ENCODE measurements at regions not wholly inside any gene's neighbourhood (a gene's known extent, or its start where the extent isn't known, plus 50 kb on each side); places are given as distances from the start of the nearest gene placed in this dataset.
"Not testable (repeated sequence)": the region's sequence is repeated elsewhere in the genome, so short reads cannot be mapped to it uniquely, and the experiment has no call there.

DNA sequence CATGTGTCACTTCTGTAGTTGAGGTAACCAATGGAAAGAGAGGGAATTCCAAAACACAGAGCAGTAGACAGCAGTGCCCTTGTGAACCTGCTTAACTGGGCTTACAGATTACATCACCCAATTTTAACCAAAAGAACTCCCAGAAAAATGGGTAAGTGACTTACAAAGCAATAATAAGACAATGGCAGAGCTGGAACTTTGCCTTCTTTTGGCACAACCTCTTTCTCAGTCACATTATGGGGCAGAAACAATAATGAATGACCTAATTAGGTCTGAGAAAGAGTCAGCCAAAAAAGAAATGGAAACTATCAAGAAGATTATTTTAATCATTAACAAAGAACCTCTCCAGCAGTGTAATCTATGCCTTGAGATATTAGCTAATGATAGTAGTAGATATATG, 146.5 kb downstream of the SPATA31D1 start:
- Histone ChIP-seq H3K9me3 (no peaks in the 10 kb centered on the region), H3K27me3 (no peaks in the 10 kb centered on the region)

DNA sequence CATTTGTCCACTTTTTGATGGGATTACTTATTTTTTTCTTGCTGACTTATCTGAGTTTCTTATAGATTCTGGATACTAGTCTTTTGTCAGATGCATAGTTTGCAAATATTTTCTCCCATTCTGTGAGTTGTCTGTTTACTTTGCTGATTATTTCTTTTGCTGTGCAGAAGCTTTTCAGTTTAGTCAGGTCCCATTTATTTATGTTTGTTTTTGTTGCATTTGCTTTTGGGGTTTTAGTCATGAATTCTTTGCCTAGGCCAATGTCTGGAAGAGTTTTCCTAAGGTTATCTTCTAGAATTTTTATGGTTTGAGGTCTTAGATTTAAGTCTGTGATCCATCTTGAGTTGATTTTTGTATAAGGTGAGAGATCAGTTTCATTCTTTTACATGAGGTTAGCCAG, 149.5 kb downstream of the SPATA31D1 start:
- not testable (repeated sequence) for H3K36me3 ChIP-seq, H3K9me3 ChIP-seq, H3K27me3 ChIP-seq, H3K4me3 ChIP-seq, DNase-seq

More for the DNA sequence above, 146.5 kb downstream of the SPATA31D1 start:
- no peaks in the 10 kb centered on the region for H3K36me3 ChIP-seq
- no peak for DNase-seq
- no peak overlapping the region for H3K4me3 ChIP-seq

DNA sequence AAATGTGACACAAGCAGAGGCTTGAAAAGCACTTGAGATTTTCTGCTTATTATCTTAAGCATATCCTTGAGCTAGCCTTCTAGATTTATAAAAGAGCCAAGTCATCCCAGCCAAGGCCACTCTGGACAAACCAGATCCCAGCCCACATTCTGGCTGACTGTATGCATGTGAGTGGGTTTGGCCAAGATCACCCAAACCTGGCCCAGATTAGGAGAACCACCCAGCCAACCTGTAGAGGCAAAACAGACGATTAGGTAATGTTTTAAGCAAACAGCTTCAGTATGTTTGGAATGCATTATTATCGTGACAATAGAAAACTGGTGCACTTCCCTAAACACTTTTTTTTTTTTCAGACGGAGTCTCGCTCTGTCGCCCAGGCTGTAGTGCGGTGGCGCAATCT, 151.9 kb downstream of the SPATA31D1 start:
- Histone ChIP-seq H3K27me3 (no peaks in the 10 kb centered on the region), H3K4me3 (no peak overlapping the region), H3K36me3 (no peaks in the 10 kb centered on the region), H3K9me3 (no peaks in the 10 kb centered on the region)
- no peak for DNase-seq

- H3K36me3 ChIP-seq, result no peaks in the 10 kb centered on the region
- H3K27me3 ChIP-seq, result no peaks in the 10 kb centered on the region
- no peak for DNase-seq
- H3K4me3 ChIP-seq, result no peak overlapping the region
- H3K9me3 ChIP-seq, result no peaks in the 10 kb centered on the region
Measured at GRCh38 chr9:82144803-82145202, 156.2 kb downstream of the SPATA31D1 start.

DNA sequence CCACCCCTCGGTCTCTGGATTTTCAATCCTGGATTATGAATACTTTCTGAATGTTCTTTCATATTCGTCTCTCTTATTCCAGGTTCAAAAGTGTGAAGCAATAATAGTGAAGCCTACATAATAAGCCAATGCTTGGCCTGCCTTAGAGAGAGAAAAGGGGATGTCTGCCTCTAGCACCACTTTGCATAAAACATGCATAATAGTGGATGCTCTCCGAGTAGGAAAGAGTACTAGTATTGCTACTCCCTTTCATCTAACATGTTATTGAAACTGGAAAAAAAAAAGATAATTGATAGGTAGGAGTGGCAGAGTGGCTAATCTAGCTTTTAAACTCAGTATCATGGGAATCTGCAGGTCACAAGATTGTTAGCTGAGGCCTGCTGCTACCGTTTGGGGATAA, 158.1 kb downstream of the SPATA31D1 start:
- H3K36me3 ChIP-seq, result no peaks in the 10 kb centered on the region
- no peak overlapping the region for H3K4me3 ChIP-seq
- no peaks in the 10 kb centered on the region for H3K9me3 ChIP-seq
- no peaks in the 10 kb centered on the region for H3K27me3 ChIP-seq
- no peak for DNase-seq

- no peak for DNase-seq
- Histone ChIP-seq H3K9me3 (no peaks in the 10 kb centered on the region), H3K36me3 (no peaks in the 10 kb centered on the region), H3K4me3 (no peak overlapping the region), H3K27me3 (no peaks in the 10 kb centered on the region)
Measured at GRCh38 chr9:82147798-82148425, 159.3 kb downstream of the SPATA31D1 start.

DNA sequence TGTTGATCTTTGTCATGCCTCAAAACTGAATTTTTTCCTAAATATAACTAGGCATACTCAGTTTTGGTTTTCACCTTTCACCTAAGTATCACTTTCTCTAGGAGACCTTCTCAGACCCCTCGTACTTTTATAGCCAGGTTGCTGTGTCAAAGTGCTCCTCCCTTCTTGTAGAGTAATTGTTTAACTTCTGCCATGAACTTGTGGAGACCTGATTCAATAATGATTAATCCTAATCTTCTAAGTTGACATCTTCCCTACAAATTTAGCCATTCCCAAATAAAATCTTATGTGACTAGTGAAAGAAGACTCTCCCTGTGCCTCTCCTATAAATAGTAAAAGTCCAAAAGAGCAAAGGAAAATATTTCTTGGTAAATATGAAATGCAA, 159.8 kb downstream of the SPATA31D1 start:
- Histone ChIP-seq H3K36me3 (no peaks in the 10 kb centered on the region), H3K27me3 (no peaks in the 10 kb centered on the region), H3K9me3 (no peaks in the 10 kb centered on the region), H3K4me3 (no peak overlapping the region)
- no peak for DNase-seq

- Histone ChIP-seq H3K36me3 (no peaks in the 10 kb centered on the region), H3K27me3 (no peaks in the 10 kb centered on the region), H3K4me3 (no peak overlapping the region), H3K9me3 (no peaks in the 10 kb centered on the region)
- DNase-seq, result no peak
Measured at GRCh38 chr9:82148901-82149461, 160.4 kb downstream of the SPATA31D1 start.

- Histone ChIP-seq H3K4me3 (no peak overlapping the region), H3K27me3 (no peaks in the 10 kb centered on the region), H3K9me3 (no peaks in the 10 kb centered on the region), H3K36me3 (no peaks in the 10 kb centered on the region)
- no peak for DNase-seq
Measured at GRCh38 chr9:82149501-82149946, 161.0 kb downstream of the SPATA31D1 start.

DNA sequence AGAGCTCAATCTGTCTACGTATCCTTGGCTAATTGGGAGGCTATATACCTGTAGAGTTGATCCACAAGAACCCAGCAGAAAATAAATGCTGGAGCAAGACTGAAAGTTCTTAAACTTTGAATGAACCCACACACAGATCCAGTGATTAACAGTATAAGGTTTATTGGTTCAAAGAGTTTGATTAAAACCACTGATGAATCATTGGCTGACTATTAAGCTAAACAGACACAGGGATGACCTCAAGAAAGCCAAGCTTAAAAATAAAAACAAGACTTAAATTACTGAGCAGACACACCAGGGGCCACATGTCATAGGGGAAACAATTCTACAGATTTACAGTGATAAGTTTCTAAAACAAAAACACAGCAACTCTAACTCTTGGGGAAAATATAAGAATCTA, 163.6 kb downstream of the SPATA31D1 start:
- H3K36me3 ChIP-seq, result no peaks in the 10 kb centered on the region
- H3K4me3 ChIP-seq, result no peak overlapping the region
- H3K27me3 ChIP-seq, result no peaks in the 10 kb centered on the region
- H3K9me3 ChIP-seq, result no peaks in the 10 kb centered on the region
- DNase-seq, result no peak

DNA sequence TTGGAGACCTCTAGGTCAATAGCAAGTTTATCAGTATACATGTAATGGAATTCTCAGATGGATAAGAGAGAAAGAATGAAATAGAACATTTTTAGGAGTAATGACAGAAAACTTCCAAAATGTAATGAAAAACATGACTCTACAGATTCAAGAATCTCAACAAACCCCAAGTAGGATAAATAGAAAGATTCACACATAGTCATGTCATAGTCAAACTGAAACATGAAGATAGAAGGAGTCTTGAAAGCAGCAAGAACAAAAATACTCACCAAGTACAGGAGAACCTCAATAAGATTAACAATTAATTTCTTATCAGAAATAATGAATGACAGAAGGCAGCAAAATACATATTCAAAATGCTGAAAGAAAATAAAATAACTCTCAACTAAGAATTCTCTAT, 164.5 kb downstream of the SPATA31D1 start:
- Histone ChIP-seq H3K27me3 (no peaks in the 10 kb centered on the region), H3K36me3 (no peaks in the 10 kb centered on the region), H3K9me3 (no peaks in the 10 kb centered on the region), H3K4me3 (no peak overlapping the region)
- no peak for DNase-seq

DNA sequence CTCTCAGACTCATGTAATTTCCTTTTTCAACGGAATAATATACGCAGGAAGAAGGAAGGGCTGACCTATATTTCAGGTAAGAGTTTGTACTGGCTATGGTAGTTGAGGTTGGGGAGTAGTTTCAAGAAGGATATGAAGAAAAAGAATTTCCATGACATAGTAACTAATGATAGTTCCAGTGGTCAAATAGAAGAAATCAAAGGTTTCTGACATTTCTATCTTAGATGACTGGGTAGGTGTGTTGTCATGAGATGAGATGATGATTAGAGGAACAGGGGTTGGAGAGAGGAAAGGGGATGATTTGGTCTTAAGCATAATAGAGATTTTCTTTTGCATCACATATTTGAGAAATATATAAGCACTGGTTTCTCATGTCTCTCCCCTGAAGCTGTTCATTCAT, 166.0 kb downstream of the SPATA31D1 start:
- no peaks in the 10 kb centered on the region for H3K36me3 ChIP-seq
- no peak overlapping the region for H3K4me3 ChIP-seq
- H3K27me3 ChIP-seq, result no peaks in the 10 kb centered on the region
- H3K9me3 ChIP-seq, result no peaks in the 10 kb centered on the region
- no peak for DNase-seq

- DNase-seq, result no peak
- Histone ChIP-seq H3K4me3 (no peak overlapping the region), H3K9me3 (no peaks in the 10 kb centered on the region), H3K27me3 (no peaks in the 10 kb centered on the region), H3K36me3 (no peaks in the 10 kb centered on the region)
Measured at GRCh38 chr9:82161876-82162275, 173.3 kb downstream of the SPATA31D1 start.

DNA sequence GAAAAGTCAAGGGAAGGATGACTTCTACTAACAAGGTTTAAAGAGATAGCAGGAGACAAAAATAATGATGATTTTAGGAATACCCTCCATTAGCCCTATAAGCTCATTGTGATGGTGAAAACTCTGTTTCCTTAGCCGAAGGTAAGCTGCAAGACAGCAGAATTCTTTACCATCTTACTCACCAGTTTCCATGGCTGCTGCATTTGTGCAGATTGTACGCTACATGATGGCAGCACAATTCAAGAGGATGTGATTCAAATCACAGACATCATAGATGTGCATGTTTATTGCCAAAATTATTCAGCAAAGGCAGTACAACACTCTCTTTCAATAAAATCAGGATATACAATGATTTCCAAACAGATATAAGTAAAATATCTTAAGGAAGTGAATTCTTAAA, 175.6 kb downstream of the SPATA31D1 start:
- DNase-seq, result no peak
- no peak overlapping the region for H3K4me3 ChIP-seq
- no peaks in the 10 kb centered on the region for H3K36me3 ChIP-seq
- no peaks in the 10 kb centered on the region for H3K9me3 ChIP-seq
- no peaks in the 10 kb centered on the region for H3K27me3 ChIP-seq

- Histone ChIP-seq H3K27me3 (no peaks in the 10 kb centered on the region), H3K4me3 (no peak overlapping the region), H3K9me3 (no peaks in the 10 kb centered on the region), H3K36me3 (no peaks in the 10 kb centered on the region)
- DNase-seq, result no peak
Measured at GRCh38 chr9:82167296-82167695, 178.7 kb downstream of the SPATA31D1 start.

- H3K4me3 ChIP-seq, result no peak overlapping the region
- no peaks in the 10 kb centered on the region for H3K36me3 ChIP-seq
- H3K9me3 ChIP-seq, result no peaks in the 10 kb centered on the region
- peak; percentile 0 for DNase-seq
- H3K27me3 ChIP-seq, result no peaks in the 10 kb centered on the region
Measured at GRCh38 chr9:82168585-82168984, 180.0 kb downstream of the SPATA31D1 start.

DNA sequence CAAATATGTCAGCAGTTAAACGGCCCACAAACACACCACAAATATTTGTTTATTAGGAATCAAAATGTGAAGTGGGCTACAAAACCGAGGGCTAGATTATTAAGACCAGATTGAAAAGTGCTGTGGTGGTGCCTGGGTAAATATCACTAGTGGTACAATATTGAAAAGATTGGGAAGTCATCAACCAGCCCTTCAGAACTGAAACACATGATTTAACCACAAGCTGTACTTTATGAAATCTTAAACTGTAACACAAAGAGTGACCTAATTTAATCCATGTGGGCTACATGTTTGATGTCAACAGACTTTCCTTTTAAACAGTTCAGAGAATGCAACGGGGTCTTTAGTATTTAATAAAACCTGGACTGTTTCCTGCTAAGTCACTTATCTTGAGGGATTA, 182.3 kb downstream of the SPATA31D1 start:
- DNase-seq, result no peak
- Histone ChIP-seq H3K36me3 (no peaks in the 10 kb centered on the region), H3K27me3 (no peaks in the 10 kb centered on the region), H3K9me3 (no peaks in the 10 kb centered on the region), H3K4me3 (no peak overlapping the region)

GRCh38 chr9:82171271-82171670, 182.7 kb downstream of the SPATA31D1 start:
- H3K36me3 ChIP-seq, result no peaks in the 10 kb centered on the region
- no peaks in the 10 kb centered on the region for H3K27me3 ChIP-seq
- no peaks in the 10 kb centered on the region for H3K9me3 ChIP-seq
- DNase-seq, result no peak
- H3K4me3 ChIP-seq, result no peak overlapping the region
